ENCODE measurements at regions not wholly inside any gene's neighbourhood (a gene's known extent, or its start where the extent isn't known, plus 50 kb on each side); places are given as distances from the start of the nearest gene placed in this dataset.

DNA sequence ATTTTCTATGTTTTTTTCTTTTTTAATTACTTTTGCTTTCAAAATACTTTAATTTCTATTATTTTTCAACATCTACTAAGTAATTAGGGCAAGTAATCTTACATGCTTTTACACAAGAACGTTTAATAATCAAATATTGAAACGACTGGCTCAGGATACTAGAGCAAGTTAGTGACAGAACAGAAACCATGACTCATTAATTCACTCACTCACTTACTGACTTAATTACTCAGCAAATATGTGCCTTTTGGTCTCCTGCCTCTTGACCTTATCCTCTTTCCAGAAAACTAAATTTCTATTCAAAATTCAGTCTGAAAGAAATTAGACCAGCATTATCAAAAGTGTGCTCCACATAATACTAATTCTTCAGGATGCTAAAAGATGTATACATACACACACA, 314.9 kb upstream of the TEX13C start:
- no CpG with 5 or more reads among the region's 2 CpGs for WGBS (ENCODE audit: extremely low coverage, insufficient read length, low lambda C conversion rate)
- H2AFZ ChIP-seq (ENCODE audit: low read length), result no peak overlapping the region
- H3K36me3 Mint-ChIP-seq (ENCODE audit: insufficient read depth in 1 of 3, low read depth in 3 of 3), result no peaks in the 10 kb centered on the region; a peak in 1 of 7 replicates

More for the DNA sequence above, 314.9 kb upstream of the TEX13C start:
- no peak overlapping the region for H2BK5ac ChIP-seq (ENCODE audit: insufficient read length, low read length)
- H2BK20ac ChIP-seq (ENCODE audit: low read depth, low read length, poor library complexity, severe bottlenecking), result no peak overlapping the region
- no peak overlapping the region for H3K18ac ChIP-seq (ENCODE audit: insufficient read length, low read depth, low read length)
- no peak overlapping the region for H3K4me2 ChIP-seq (ENCODE audit: insufficient read depth, insufficient read length, low read length)
- TF ChIP-seq, protein P1, sequence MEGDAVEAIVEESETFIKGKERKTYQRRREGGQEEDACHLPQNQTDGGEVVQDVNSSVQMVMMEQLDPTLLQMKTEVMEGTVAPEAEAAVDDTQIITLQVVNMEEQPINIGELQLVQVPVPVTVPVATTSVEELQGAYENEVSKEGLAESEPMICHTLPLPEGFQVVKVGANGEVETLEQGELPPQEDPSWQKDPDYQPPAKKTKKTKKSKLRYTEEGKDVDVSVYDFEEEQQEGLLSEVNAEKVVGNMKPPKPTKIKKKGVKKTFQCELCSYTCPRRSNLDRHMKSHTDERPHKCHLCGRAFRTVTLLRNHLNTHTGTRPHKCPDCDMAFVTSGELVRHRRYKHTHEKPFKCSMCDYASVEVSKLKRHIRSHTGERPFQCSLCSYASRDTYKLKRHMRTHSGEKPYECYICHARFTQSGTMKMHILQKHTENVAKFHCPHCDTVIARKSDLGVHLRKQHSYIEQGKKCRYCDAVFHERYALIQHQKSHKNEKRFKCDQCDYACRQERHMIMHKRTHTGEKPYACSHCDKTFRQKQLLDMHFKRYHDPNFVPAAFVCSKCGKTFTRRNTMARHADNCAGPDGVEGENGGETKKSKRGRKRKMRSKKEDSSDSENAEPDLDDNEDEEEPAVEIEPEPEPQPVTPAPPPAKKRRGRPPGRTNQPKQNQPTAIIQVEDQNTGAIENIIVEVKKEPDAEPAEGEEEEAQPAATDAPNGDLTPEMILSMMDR (conservative IDR thresholded peaks at IDR 0.05), result no peak
- no peak overlapping the region for H3K56ac ChIP-seq (ENCODE audit: insufficient read length, low read depth, low read length)
- no peak overlapping the region for H3K4ac ChIP-seq (ENCODE audit: low read depth, low read length)
- no peaks in the 10 kb centered on the region for H3K79me1 ChIP-seq (ENCODE audit: insufficient read depth, low read depth, low read length, poor library complexity, severe bottlenecking)
- Mint-ChIP-seq H3K4me3 (no peak overlapping the region), H3K27ac (no peak overlapping the region), H3K9me3 (peaks cover 4 to 13% of the 10 kb centered on the region in 2 experiments; a peak in 3 of 5 replicates), H3K27me3 (ENCODE audit: low read depth) (no peaks in the 10 kb centered on the region), H3K4me1 (peaks cover 31% of the 10 kb centered on the region in 2 experiments)
- no peak overlapping the region for H4K5ac ChIP-seq (ENCODE audit: insufficient read length, low read depth, low read length)
- no peak overlapping the region for H3T11ph ChIP-seq (ENCODE audit: low read length)
- no peaks in the 10 kb centered on the region for H3K9me3 ChIP-seq (ENCODE audit: control insufficient read depth, low read depth, low read length)
- H3K14ac ChIP-seq (ENCODE audit: insufficient read depth, low read length), result no peak overlapping the region
- no peak overlapping the region for H2AK5ac ChIP-seq (ENCODE audit: insufficient read length, low read length)
- no peaks in the 10 kb centered on the region for H4K20me1 ChIP-seq (ENCODE audit: control insufficient read depth, insufficient read depth, insufficient read length)
- H3K27me3 ChIP-seq (ENCODE audit: insufficient read depth, low read length), result no peaks in the 10 kb centered on the region
- H2BK15ac ChIP-seq (ENCODE audit: low read depth, low read length), result no peak overlapping the region
- no peak overlapping the region for H4K8ac ChIP-seq (replicated peaks; ENCODE audit: insufficient read length, low read depth, low read length)
- H3K4me1 ChIP-seq (ENCODE audit: insufficient read depth, low read length), result no peaks in the 10 kb centered on the region; the same call in 1 of the 2 replicates
- no peaks in the 10 kb centered on the region for H3K79me2 ChIP-seq (ENCODE audit: insufficient read depth, low read length)
- H3K27ac ChIP-seq (ENCODE audit: insufficient read length, low read depth, low read length), result no peak overlapping the region
- H3K23ac ChIP-seq (ENCODE audit: insufficient read length, low read depth, low read length), result no peak overlapping the region
- H3K9ac ChIP-seq (ENCODE audit: extremely low read depth, insufficient read length, low read length), result no peak overlapping the region
- H4K91ac ChIP-seq (ENCODE audit: insufficient read length, low read depth, low read length), result no peak overlapping the region
- no peak overlapping the region for H2BK120ac ChIP-seq (ENCODE audit: low read depth, low read length, poor library complexity, severe bottlenecking)
- no peaks in the 10 kb centered on the region for H3K23me2 ChIP-seq (ENCODE audit: insufficient read length, low read depth, low read length, poor library complexity, severe bottlenecking)
- DNase-seq, result no peak
- H2BK12ac ChIP-seq (ENCODE audit: insufficient read length, low read depth, low read length), result no peak overlapping the region
